GM12878 (cell line): ENCODE measurements at regions not wholly inside any gene's neighbourhood (a gene's known extent, or its start where the extent isn't known, plus 50 kb on each side); places are given as distances from the start of the nearest gene placed in this dataset.

Experiments
- ATAC-seq: fragments of 200-7000 bp; cut with Tn5 transposase; 3 replicates; pipeline ENCODE4 v1.9.1; 2020; ENCODE audit warnings: mild to moderate bottlenecking, moderate library complexity
- BruUV-seq: library from RNA; stranded (reverse); fragments of 400-500 nt; replicated peaks from 2 replicates; lab custom pipeline; 2021; lab: Mats Ljungman, UMichigan
- CTCF ChIA-PET: fragments of 300-600 bp; sonication (Branson Sonifier 250); formaldehyde crosslinking; extraction: SDS; loops from one replicate; lab custom pipeline; 2021; ENCODE audit warnings: inconsistent platforms; lab: Yijun Ruan, JAX
- POLR2A ChIA-PET: fragments of 350-600 bp; formaldehyde crosslinking; extraction: SDS; loops from one replicate; lab custom pipeline; 2021; ENCODE audit warnings: inconsistent platforms; lab: Charles Lee
- RAD21 ChIA-PET: fragments of 300-600 bp; sonication (Branson Sonifier 250); formaldehyde crosslinking; loops from one replicate; lab custom pipeline; 2023; ENCODE audit warnings: antibody characterized with exemption; ENCODE audit not compliant: unreplicated experiment; lab: Charles Lee
- SMC1A ChIA-PET: fragments of 300-600 bp; sonication (Branson Sonifier 250); formaldehyde crosslinking; loops from one replicate; lab custom pipeline; 2023; ENCODE audit not compliant: unreplicated experiment, uncharacterized antibody; lab: Charles Lee
- DNase-seq: peaks from one replicate; pipeline ENCODE4 v3.0.0-alpha.2; 2011; ENCODE audit warnings: low read depth, low spot score
- FAIRE-seq: peaks from 3 replicates; lab custom pipeline; 2011; peaks lifted over from hg19 to GRCh38; lab: Jason Lieb, UNC
- H2AFZ ChIP-seq: 2 replicates; pipeline ENCODE4 v1.6.0; 2011; ENCODE audit warnings: low read depth, low read length, control low read depth; ENCODE audit not compliant: control insufficient read depth
- H3K27ac ChIP-seq: 2 replicates; pipeline ENCODE4 v1.5.1; 2011; ENCODE audit warnings: control low read depth; ENCODE audit not compliant: control insufficient read depth, insufficient read depth
- H3K27me3 ChIP-seq, 2 experiments: replicated peaks in 1 of 2; 2 replicates each; pipeline versions ENCODE4 v1.6.0 to v1.6.1; 2011; ENCODE audit warnings: low read length in 1 of 2; ENCODE audit not compliant: control insufficient read depth in 2 of 2, insufficient read depth in 2 of 2
- H3K36me3 ChIP-seq, 2 experiments: 2 replicates each; pipeline ENCODE4 v1.5.1; 2011; ENCODE audit warnings: low read length in 1 of 2; ENCODE audit not compliant: control insufficient read depth in 2 of 2, insufficient read depth in 2 of 2
- H3K4me1 ChIP-seq: 2 replicates; pipeline ENCODE4 v1.6.1; 2011; ENCODE audit warnings: mild to moderate bottlenecking, low read length, moderate library complexity, mixed read lengths; ENCODE audit not compliant: control insufficient read depth, insufficient read depth
- H3K4me2 ChIP-seq: 2 replicates; pipeline ENCODE4 v1.6.0; 2011; ENCODE audit warnings: control low read depth; ENCODE audit not compliant: control insufficient read depth, insufficient read depth
- H3K4me3 ChIP-seq: fragments of 200-600 bp; sonication (generic); 2 replicates; pipeline ENCODE4 v1.5.1; 2016
- H3K79me2 ChIP-seq: 2 replicates; pipeline ENCODE4 v1.6.0; 2011; ENCODE audit warnings: low read length; ENCODE audit not compliant: control insufficient read depth, insufficient read depth
- H3K9ac ChIP-seq: 2 replicates; pipeline ENCODE4 v1.8.0; 2011; ENCODE audit warnings: low read length, control low read depth, mixed read lengths; ENCODE audit not compliant: control insufficient read depth, insufficient read depth
- H3K9me3 ChIP-seq: replicated peaks from 3 replicates; pipeline ENCODE4 v1.5.1; 2011; ENCODE audit warnings: mild to moderate bottlenecking, low read length; ENCODE audit not compliant: control insufficient read depth, insufficient read depth
- H4K20me1 ChIP-seq: 2 replicates; pipeline ENCODE4 v1.6.0; 2011; ENCODE audit not compliant: control insufficient read depth, insufficient read depth
- CBFB ChIP-seq: IDR thresholded peaks from 2 replicates; pipeline ENCODE4 v1.6.1; 2016; ENCODE audit warnings: antibody characterized with exemption, low read depth
- CBX3 ChIP-seq: fragments of 200-600 bp; sonication (generic); IDR thresholded peaks from 2 replicates; pipeline ENCODE4 v1.6.1; 2016; ENCODE audit warnings: low read depth, borderline replicate concordance
- CHD1 ChIP-seq: IDR thresholded peaks from 2 replicates; pipeline ENCODE4 v1.6.1; 2012; ENCODE audit warnings: low read depth, low read length, improper control_type of control experiment
- ETV6 ChIP-seq, 2 experiments: fragments of 450-650 bp in 1 of 2; IDR thresholded peaks in 1 of 2; conservative IDR thresholded peaks in 1 of 2; 2 replicates each; pipeline ENCODE4 v1.6.1; 2014; ENCODE audit warnings: antibody characterized with exemption in 1 of 2, borderline replicate concordance in 1 of 2, low read depth in 1 of 2, mild to moderate bottlenecking in 1 of 2, moderate library complexity in 1 of 2
- HDAC2 ChIP-seq: fragments of 200-600 bp; sonication (generic); IDR thresholded peaks from 2 replicates; pipeline ENCODE4 v1.6.1; 2017
- NFXL1 ChIP-seq: fragments of 450-650 bp; IDR thresholded peaks from 2 replicates; pipeline ENCODE4 v1.6.1; 2017; ENCODE audit warnings: antibody characterized with exemption, mild to moderate bottlenecking, borderline replicate concordance
- NR2C2 ChIP-seq: IDR thresholded peaks from 2 replicates; pipeline ENCODE4 v1.6.1; 2011; ENCODE audit warnings: borderline replicate concordance, low read depth; ENCODE audit not compliant: control insufficient read depth, insufficient read length
- NRF1 ChIP-seq: conservative IDR thresholded peaks from 2 replicates; pipeline ENCODE4 v1.6.1; 2011; ENCODE audit warnings: mild to moderate bottlenecking, low read depth, low read length, improper control_type of control experiment
- PAX8 ChIP-seq: fragments of 450-650 bp; IDR thresholded peaks from 2 replicates; pipeline ENCODE4 v1.6.1; 2017; ENCODE audit warnings: mild to moderate bottlenecking, moderate library complexity
- RELB ChIP-seq: fragments of 450-650 bp; IDR thresholded peaks from 2 replicates; pipeline ENCODE4 v1.6.1; 2017; ENCODE audit warnings: low read depth, mild to moderate bottlenecking, moderate library complexity
- SIN3A ChIP-seq: IDR thresholded peaks from 2 replicates; pipeline ENCODE4 v1.6.1; 2012; ENCODE audit warnings: low read depth, low read length, improper control_type of control experiment
- SMARCA5 ChIP-seq: fragments of 450-650 bp; IDR thresholded peaks from 2 replicates; pipeline ENCODE4 v1.6.1; 2017; ENCODE audit warnings: mild to moderate bottlenecking
- TCF7 ChIP-seq: IDR thresholded peaks from 2 replicates; pipeline ENCODE4 v1.6.1; 2014; ENCODE audit warnings: antibody characterized with exemption, borderline replicate concordance
- WRNIP1 ChIP-seq: IDR thresholded peaks from 2 replicates; pipeline ENCODE4 v1.6.1; 2011; ENCODE audit warnings: low read depth, low read length, improper control_type of control experiment, borderline replicate concordance
- YY1 ChIP-seq: IDR thresholded peaks from 2 replicates; pipeline ENCODE4 v1.6.1; 2011; ENCODE audit warnings: low read depth, mild to moderate bottlenecking, low read length
- WGBS: methylation state at CpG from one replicate; pipeline ENCODE4 v1.1.6; 2016; ENCODE audit warnings: low lambda C conversion rate; ENCODE audit not compliant: insufficient replicate concordance, insufficient coverage; ENCODE audit errors: missing lambda C conversion rate; 5-methylcytosine and 5-hydroxymethylcytosine counted together
- in situ Hi-C: fragments of 300-500 bp; cut with MboI; formaldehyde crosslinking; loops from 9 replicates; pipeline ENCODE4 v1.14.3; 2018; ENCODE audit warnings: mixed read lengths
- intact Hi-C: fragments of 100-400 bp; cut with micrococcal nuclease; formaldehyde crosslinking; loops from one replicate; pipeline ENCODE4 v1.14.2; 2022; ENCODE audit not compliant: unreplicated experiment
- TF ChIP-seq, protein P1 (sequence below): IDR thresholded peaks from 2 replicates; pipeline ENCODE4 v1.6.1; 2011; ENCODE audit warnings: mild to moderate bottlenecking, low read depth, low read length, moderate library complexity; ENCODE audit not compliant: insufficient replicate concordance

GRCh38 chrX:117689956-117690355 is 426.7 kb downstream of the KLHL13 start:
- H3K4me1 ChIP-seq, result no peaks in the 10 kb centered on the region
- ATAC-seq (no peak), FAIRE-seq (no peak), DNase-seq (no peak)
- H3K27ac ChIP-seq, result no peak overlapping the region
- no peaks in the 10 kb centered on the region for H4K20me1 ChIP-seq
- no peak overlapping the region for H3K4me2 ChIP-seq
- in situ Hi-C loops (no loop called here), intact Hi-C loops (no loop called here)
- no peaks in the 10 kb centered on the region for H3K9me3 ChIP-seq
- ChIA-PET SMC1A (no interaction called here), RAD21 (no interaction called here), POLR2A (no interaction called here), CTCF (no interaction called here)
- H3K4me3 ChIP-seq, result no peak overlapping the region
- H3K27me3 ChIP-seq, result no peaks in the 10 kb centered on the region
- H3K9ac ChIP-seq, result no peak overlapping the region
- H2AFZ ChIP-seq, result no peak overlapping the region
- TF ChIP-seq, protein P1, sequence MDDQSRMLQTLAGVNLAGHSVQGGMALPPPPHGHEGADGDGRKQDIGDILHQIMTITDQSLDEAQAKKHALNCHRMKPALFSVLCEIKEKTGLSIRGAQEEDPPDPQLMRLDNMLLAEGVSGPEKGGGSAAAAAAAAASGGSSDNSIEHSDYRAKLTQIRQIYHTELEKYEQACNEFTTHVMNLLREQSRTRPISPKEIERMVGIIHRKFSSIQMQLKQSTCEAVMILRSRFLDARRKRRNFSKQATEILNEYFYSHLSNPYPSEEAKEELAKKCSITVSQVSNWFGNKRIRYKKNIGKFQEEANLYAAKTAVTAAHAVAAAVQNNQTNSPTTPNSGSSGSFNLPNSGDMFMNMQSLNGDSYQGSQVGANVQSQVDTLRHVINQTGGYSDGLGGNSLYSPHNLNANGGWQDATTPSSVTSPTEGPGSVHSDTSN, result no peak
- TF ChIP-seq ETV6 (conservative IDR thresholded peaks at IDR 0.05 in 1 of 2, IDR thresholded peaks at IDR 0.05 in 1 of 2; ENCODE audit: borderline replicate concordance in 1 of 2, low read depth in 1 of 2), result no peak
- 3% methylated on average over 3 of the region's 3 CpGs for WGBS
- H3K36me3 ChIP-seq, result no peaks in the 10 kb centered on the region
- no TSS peak for BruUV-seq
- no peaks in the 10 kb centered on the region for H3K79me2 ChIP-seq

DNA sequence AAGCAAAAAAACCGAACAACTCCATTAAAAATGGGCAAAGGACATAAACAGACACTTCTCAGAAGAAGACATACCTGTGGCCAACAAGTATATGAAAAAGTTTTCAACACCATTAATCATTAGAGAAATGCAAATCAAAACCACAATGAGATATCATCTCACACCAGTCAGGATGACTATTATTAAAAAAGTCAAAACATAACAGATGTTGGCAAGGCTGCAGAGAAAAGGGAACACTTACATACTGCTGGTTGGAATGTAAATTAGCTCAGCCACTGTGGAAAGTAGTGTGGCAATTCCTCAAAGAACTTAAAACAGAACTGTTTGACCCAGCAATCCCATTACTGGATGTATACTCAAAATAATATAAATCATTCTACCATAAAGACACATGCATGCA is 436.3 kb downstream of the KLHL13 start:
- CTCF ChIA-PET, result no interaction called here
- Histone ChIP-seq H2AFZ (no peak overlapping the region), H3K4me3 (no peak overlapping the region), H3K36me3 (no peaks in the 10 kb centered on the region), H3K9ac (no peak overlapping the region), H3K4me2 (no peak overlapping the region), H4K20me1 (no peaks in the 10 kb centered on the region), H3K79me2 (no peaks in the 10 kb centered on the region), H3K9me3 (no peaks in the 10 kb centered on the region), H3K27ac (no peak overlapping the region), H3K27me3 (no peaks in the 10 kb centered on the region), H3K4me1 (no peaks in the 10 kb centered on the region)
- RAD21 ChIA-PET, result no interaction called here
- in situ Hi-C loops (no loop called here), intact Hi-C loops (no loop called here)
- WGBS, result 0% methylated on average over 1 of the region's 1 CpG
- DNase-seq (no peak), ATAC-seq (no peak), FAIRE-seq (no peak)
- SMC1A ChIA-PET, result no interaction called here
- BruUV-seq, result no TSS peak
- POLR2A ChIA-PET, result no interaction called here
- TF ChIP-seq WRNIP1 (no peak), NFXL1 (no peak), PAX8 (no peak), CHD1 (no peak), CBFB (no peak), HDAC2 (no peak), NRF1 (no peak), RELB (no peak), ETV6 (conservative IDR thresholded peaks at IDR 0.05 in 1 of 2, IDR thresholded peaks at IDR 0.05 in 1 of 2; ENCODE audit: borderline replicate concordance in 1 of 2, low read depth in 1 of 2) (no peak), SMARCA5 (no peak), TCF7 (no peak), SIN3A (no peak), CBX3 (no peak), YY1 (no peak), NR2C2 (no peak)
